T-cell (primary cell): ENCODE measurements at regions not wholly inside any gene's neighbourhood (a gene's known extent, or its start where the extent isn't known, plus 50 kb on each side); places are given as distances from the start of the nearest gene placed in this dataset.
"Not testable (repeated sequence)": the region's sequence is repeated elsewhere in the genome, so short reads cannot be mapped to it uniquely, and the experiment has no call there.

Source experiments
- ATAC-seq, 4 experiments: fragments of 200-7000 bp in 3 of 4; fragments of 150-1000 bp in 1 of 4; cut with Tn5 transposase; replicated peaks in 1 of 4; 1 replicate in 3 of 4; 2 replicates in 1 of 4; pipeline ENCODE4 v1.10.0; 2021; ENCODE audit warnings: moderate library complexity in 3 of 4, mild to moderate bottlenecking in 2 of 4, moderate number of reproducible peaks in 1 of 4
- CTCF ChIA-PET, 2 donors: fragments of 300-600 bp; sonication (Branson Sonifier 250); formaldehyde crosslinking; loops; one replicate each; lab custom pipeline; 2022; ENCODE audit warnings: antibody characterized with exemption in 2 of 2; lab: Charles Lee
- POLR2A ChIA-PET, 2 donors: fragments of 300-600 bp; sonication (Branson Sonifier 250); formaldehyde crosslinking; loops; one replicate each; lab custom pipeline; 2022; ENCODE audit warnings: antibody characterized with exemption in 2 of 2; lab: Charles Lee
- DNase-seq, 35 experiments: peaks; one replicate each; pipeline versions ENCODE4 v3.0.0 to v3.0.0-alpha.2; 2013 to 2023
- H3K27ac ChIP-seq: one replicate; pipeline ENCODE4 v1.5.1; 2013; ENCODE audit warnings: low read length
- H3K27me3 ChIP-seq, 2 experiments: replicated peaks in 1 of 2; 1 replicate in 1 of 2; 2 replicates in 1 of 2; pipeline versions ENCODE4 v1.6.1 to v1.7.0; 2013; ENCODE audit warnings: low read length in 1 of 2, mixed read lengths in 1 of 2; ENCODE audit not compliant: control insufficient read depth in 2 of 2, insufficient read depth in 2 of 2; ENCODE audit errors: extremely low read depth in 1 of 2
- H3K36me3 ChIP-seq, 2 donors: 1 replicate in 1 of 2; 2 replicates in 1 of 2; pipeline versions ENCODE4 v1.6.1 to v1.7.0; 2013; ENCODE audit warnings: low read length in 1 of 2; ENCODE audit not compliant: control insufficient read depth in 2 of 2, insufficient read depth in 1 of 2; ENCODE audit errors: extremely low read depth in 1 of 2
- H3K4me1 ChIP-seq, 2 experiments: 1 replicate in 1 of 2; 2 replicates in 1 of 2; pipeline versions ENCODE4 v1.6.1 to v1.7.0; 2013; ENCODE audit warnings: low read length in 2 of 2, mixed read lengths in 1 of 2; ENCODE audit not compliant: insufficient read depth in 2 of 2, control insufficient read depth in 1 of 2; ENCODE audit errors: extremely low read depth in 1 of 2
- H3K4me3 ChIP-seq, 2 donors: 1 replicate in 1 of 2; 2 replicates in 1 of 2; pipeline versions ENCODE4 v1.5.1 to v1.7.0; 2013; ENCODE audit warnings: mild to moderate bottlenecking in 2 of 2, low read length in 1 of 2, moderate library complexity in 1 of 2; ENCODE audit not compliant: control insufficient read depth in 1 of 2; ENCODE audit errors: extremely low read depth in 1 of 2
- H3K9me3 ChIP-seq: 2 replicates; pipeline ENCODE4 v1.7.0; 2013
- H3K27ac Mint-ChIP-seq, 2 donors: one replicate each; pipeline ENCODE4 v1.8.0; 2020 to 2021; ENCODE audit warnings: mild to moderate bottlenecking in 2 of 2, mixed read lengths in 2 of 2
- H3K27me3 Mint-ChIP-seq, 2 donors: one replicate each; pipeline ENCODE4 v1.8.0; 2021 to 2022; ENCODE audit warnings: mixed read lengths in 2 of 2
- H3K36me3 Mint-ChIP-seq: one replicate; pipeline ENCODE4 v1.8.0; 2021; ENCODE audit warnings: mixed read lengths
- H3K4me1 Mint-ChIP-seq, 3 donors: one replicate each; pipeline ENCODE4 v1.8.0; 2020 to 2022; ENCODE audit warnings: mixed read lengths in 3 of 3, mild to moderate bottlenecking in 1 of 3
- H3K4me3 Mint-ChIP-seq, 3 donors: one replicate each; pipeline ENCODE4 v1.8.0; 2020 to 2022; ENCODE audit warnings: mild to moderate bottlenecking in 3 of 3, mixed read lengths in 3 of 3, moderate library complexity in 3 of 3
- H3K9me3 Mint-ChIP-seq, 3 donors: one replicate each; pipeline ENCODE4 v1.8.0; 2020 to 2022; ENCODE audit warnings: mixed read lengths in 3 of 3
- WGBS: methylation state at CpG from one replicate; pipeline ENCODE4 v1.1.5; 2013; ENCODE audit warnings: missing lambda C conversion rate; ENCODE audit not compliant: insufficient coverage; 5-methylcytosine and 5-hydroxymethylcytosine counted together

DNA sequence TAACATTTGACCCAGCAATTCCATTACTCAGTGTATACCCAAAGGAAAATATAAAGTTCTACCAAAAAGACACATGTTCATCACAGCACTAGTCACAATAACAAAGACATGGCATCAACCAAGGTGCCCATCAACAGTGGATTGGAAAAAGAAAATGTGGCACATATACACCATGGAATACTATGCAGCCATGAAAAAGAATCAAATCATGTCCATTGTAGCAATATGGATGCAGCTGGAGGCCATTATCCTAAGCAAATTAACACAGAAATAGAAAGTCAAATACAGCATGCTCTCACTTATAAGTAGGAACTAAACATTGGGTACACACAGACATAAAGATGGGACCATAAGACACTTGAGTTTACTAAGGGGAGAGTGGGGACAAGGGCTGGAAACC, 441.9 kb upstream of the ID4 start:
- Histone ChIP-seq H3K4me3 (no peak overlapping the region), H3K4me1 (no peaks in the 10 kb centered on the region), H3K36me3 (no peaks in the 10 kb centered on the region), H3K9me3 (no peaks in the 10 kb centered on the region), H3K27me3 (no peaks in the 10 kb centered on the region), H3K27ac (no peak overlapping the region)
- no peak for ATAC-seq
- ChIA-PET CTCF (no interaction called here), POLR2A (no interaction called here)
- Mint-ChIP-seq H3K27ac (no peak overlapping the region), H3K4me3 (no peak overlapping the region), H3K9me3 (peaks cover 12 to 29% (median 19%) of the 10 kb centered on the region in 3 donors), H3K4me1 (no peaks in the 10 kb centered on the region), H3K36me3 (no peaks in the 10 kb centered on the region), H3K27me3 (no peaks in the 10 kb centered on the region)
- DNase-seq = no peak

DNA sequence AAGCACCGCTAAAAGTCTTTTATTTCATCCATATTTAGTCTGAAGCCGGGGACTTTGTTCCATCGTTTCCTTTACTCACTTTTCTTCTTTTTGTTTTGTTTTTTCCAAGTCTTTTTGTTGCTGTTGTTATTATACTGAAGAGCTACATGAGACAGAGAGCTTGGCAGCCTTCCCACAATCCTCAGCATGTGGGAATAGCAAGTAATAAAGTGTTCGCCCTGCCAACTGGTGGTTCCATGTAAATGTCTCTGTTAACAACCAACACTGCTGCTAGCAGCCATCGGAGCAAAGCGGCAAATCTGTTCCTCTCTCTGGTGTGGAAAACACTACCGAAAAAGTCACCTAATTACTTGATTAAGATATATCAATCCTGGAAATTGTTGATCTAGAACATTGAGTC, 437.8 kb upstream of the ID4 start:
- Mint-ChIP-seq H3K27ac (no peak overlapping the region), H3K4me1 (no peaks in the 10 kb centered on the region), H3K36me3 (no peaks in the 10 kb centered on the region), H3K9me3 (peaks cover 16 to 19% (median 17%) of the 10 kb centered on the region in 3 donors), H3K4me3 (no peak overlapping the region), H3K27me3 (no peaks in the 10 kb centered on the region)
- Histone ChIP-seq H3K4me1 (no peaks in the 10 kb centered on the region), H3K27me3 (no peaks in the 10 kb centered on the region), H3K9me3 (no peaks in the 10 kb centered on the region), H3K4me3 (no peak overlapping the region), H3K27ac (no peak overlapping the region), H3K36me3 (no peaks in the 10 kb centered on the region)
- ChIA-PET CTCF (no interaction called here), POLR2A (no interaction called here)
- ATAC-seq (no peak), DNase-seq (no peak)
- WGBS = no CpG with 5 or more reads among the region's 7 CpGs

DNA sequence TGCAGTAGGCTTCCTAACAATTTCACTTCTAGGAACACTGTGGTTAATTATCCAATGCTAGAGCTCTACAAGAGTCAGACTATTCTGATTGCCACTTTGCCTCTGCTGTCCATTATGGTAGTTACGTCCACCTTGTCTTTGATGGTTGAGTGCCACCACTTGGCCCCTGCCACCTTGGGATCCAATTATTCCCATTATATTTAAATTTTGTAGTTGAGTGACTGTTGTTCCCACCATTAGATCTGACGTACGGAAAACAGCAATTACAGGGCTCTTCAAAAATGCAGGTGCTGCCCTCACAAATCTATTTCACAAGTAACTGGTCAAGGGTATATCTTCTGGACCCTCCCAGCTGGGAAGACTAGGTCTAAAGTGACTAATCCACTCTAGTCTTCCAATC, 432.3 kb upstream of the ID4 start:
- H3K4me1 ChIP-seq, H3K27ac ChIP-seq, POLR2A ChIA-PET, H3K4me3 ChIP-seq, CTCF ChIA-PET, H3K27ac Mint-ChIP-seq, H3K27me3 ChIP-seq, H3K9me3 ChIP-seq, H3K36me3 ChIP-seq, H3K36me3 Mint-ChIP-seq, H3K27me3 Mint-ChIP-seq, DNase-seq, H3K4me1 Mint-ChIP-seq, H3K4me3 Mint-ChIP-seq, ATAC-seq: not testable (repeated sequence)
- 70% methylated on average over 2 of the region's 3 CpGs for WGBS
- peaks cover 16 to 39% (median 17%) of the 10 kb centered on the region in 3 donors for H3K9me3 Mint-ChIP-seq

GRCh38 chr6:19408331-19408730, 428.8 kb upstream of the ID4 start:
- Mint-ChIP-seq H3K4me1 (no peaks in the 10 kb centered on the region), H3K27ac (no peak overlapping the region), H3K9me3 (peaks cover 7 to 30% (median 23%) of the 10 kb centered on the region in 3 donors), H3K27me3 (no peaks in the 10 kb centered on the region), H3K36me3 (no peaks in the 10 kb centered on the region), H3K4me3 (no peak overlapping the region)
- Histone ChIP-seq H3K36me3 (no peaks in the 10 kb centered on the region), H3K27me3 (no peaks in the 10 kb centered on the region), H3K9me3 (no peaks in the 10 kb centered on the region), H3K27ac (no peak overlapping the region), H3K4me1 (no peaks in the 10 kb centered on the region), H3K4me3 (no peak overlapping the region)
- WGBS = 76% methylated on average over 3 of the region's 3 CpGs
- no peak for ATAC-seq
- ChIA-PET POLR2A (no interaction called here), CTCF (no interaction called here)
- DNase-seq = no peak

GRCh38 chr6:19410481-19410880, 426.7 kb upstream of the ID4 start:
- Mint-ChIP-seq H3K36me3 (no peaks in the 10 kb centered on the region), H3K4me3 (no peak overlapping the region), H3K27ac (no peak overlapping the region), H3K27me3 (no peaks in the 10 kb centered on the region), H3K9me3 (peaks cover 1 to 23% (median 14%) of the 10 kb centered on the region in 3 donors), H3K4me1 (no peaks in the 10 kb centered on the region)
- Histone ChIP-seq H3K27ac (no peak overlapping the region), H3K9me3 (no peaks in the 10 kb centered on the region), H3K36me3 (no peaks in the 10 kb centered on the region), H3K4me1 (no peaks in the 10 kb centered on the region), H3K4me3 (no peak overlapping the region), H3K27me3 (no peaks in the 10 kb centered on the region)
- no peak for DNase-seq
- POLR2A ChIA-PET = no interaction called here
- no peak for ATAC-seq
- CTCF ChIA-PET = no interaction called here

- POLR2A ChIA-PET = no interaction called here
- 80% methylated on average over 2 of the region's 3 CpGs for WGBS
- no peak overlapping the region for H3K4me3 ChIP-seq
Measured at GRCh38 chr6:19413323-19413722, 423.8 kb upstream of the ID4 start.

DNA sequence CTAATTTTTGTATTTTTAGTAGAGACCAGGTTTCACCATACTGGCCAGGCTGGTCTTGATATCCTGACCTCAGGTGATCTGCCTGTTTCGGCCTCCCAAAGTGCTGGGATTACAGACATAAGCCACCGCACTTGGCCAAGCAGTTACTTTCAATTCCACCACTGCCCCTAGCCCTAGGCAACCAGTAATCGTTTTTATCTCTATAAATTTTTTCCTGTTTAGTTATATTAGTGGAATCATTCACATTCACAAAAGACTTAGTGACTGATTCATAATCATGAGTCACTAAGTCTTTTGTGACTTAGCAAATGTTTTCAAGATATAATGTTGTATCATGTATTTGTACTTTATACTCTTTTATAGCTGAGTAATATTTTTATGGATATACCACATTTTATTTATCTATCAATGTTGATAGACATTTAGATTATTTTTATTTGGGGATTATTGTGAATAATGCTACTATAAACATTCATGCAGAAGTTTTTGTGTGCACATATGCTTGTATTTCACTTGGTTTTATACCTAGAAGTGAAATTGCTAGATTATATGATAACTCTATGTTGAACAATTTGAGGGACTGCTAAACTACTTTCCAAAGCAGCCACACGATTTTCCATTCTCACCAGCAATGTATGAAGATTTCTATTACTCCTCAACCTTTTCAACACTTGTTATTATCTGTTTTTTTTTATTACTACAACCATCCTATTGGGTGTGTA, 421.4 kb upstream of the ID4 start:
- Mint-ChIP-seq H3K4me3 (no peak overlapping the region), H3K9me3 (peaks cover 4 to 17% (median 7%) of the 10 kb centered on the region in 3 donors), H3K27me3 (no peaks in the 10 kb centered on the region), H3K36me3 (no peaks in the 10 kb centered on the region), H3K4me1 (no peaks in the 10 kb centered on the region), H3K27ac (no peak overlapping the region)
- CTCF ChIA-PET = no interaction called here
- Histone ChIP-seq H3K27ac (no peak overlapping the region), H3K4me1 (no peaks in the 10 kb centered on the region), H3K4me3 (no peak overlapping the region), H3K36me3 (no peaks in the 10 kb centered on the region), H3K9me3 (no peaks in the 10 kb centered on the region), H3K27me3 (no peaks in the 10 kb centered on the region)
- no peak for ATAC-seq
- POLR2A ChIA-PET = no interaction called here
- WGBS = 95% methylated on average over 2 of the region's 4 CpGs
- DNase-seq = no peak

More at GRCh38 chr6:19413323-19413722, 423.8 kb upstream of the ID4 start:
- no peaks in the 10 kb centered on the region for H3K4me1 Mint-ChIP-seq
- Histone ChIP-seq H3K9me3 (no peaks in the 10 kb centered on the region), H3K4me1 (no peaks in the 10 kb centered on the region), H3K27me3 (no peaks in the 10 kb centered on the region), H3K27ac (no peak overlapping the region), H3K36me3 (no peaks in the 10 kb centered on the region)
- CTCF ChIA-PET = no interaction called here
- ATAC-seq (no peak), DNase-seq (no peak)
- peaks cover 5 to 16% (median 10%) of the 10 kb centered on the region in 3 donors for H3K9me3 Mint-ChIP-seq
- H3K27ac Mint-ChIP-seq = no peak overlapping the region
- no peaks in the 10 kb centered on the region for H3K36me3 Mint-ChIP-seq
- H3K27me3 Mint-ChIP-seq = no peaks in the 10 kb centered on the region
- no peak overlapping the region for H3K4me3 Mint-ChIP-seq
